Fibroblast of lung (primary cell): ENCODE measurements at regions not wholly inside any gene's neighbourhood (a gene's known extent, or its start where the extent isn't known, plus 50 kb on each side); places are given as distances from the start of the nearest gene placed in this dataset.

Source experiments
- DNase-seq, 2 donors: peaks; one replicate each; pipeline versions ENCODE4 v3.0.0 to v3.0.0-alpha.2; 2010; ENCODE audit warnings: low read depth in 2 of 2
- H2AFZ ChIP-seq: 2 replicates; pipeline ENCODE4 v1.5.1; 2012; ENCODE audit warnings: low read length, control low read depth, inconsistent platforms
- H3K27ac ChIP-seq: 2 replicates; pipeline ENCODE4 v1.5.1; 2011; ENCODE audit warnings: low read length, control low read depth; ENCODE audit not compliant: insufficient read depth
- H3K27me3 ChIP-seq: 2 replicates; pipeline ENCODE4 v1.5.1; 2011; ENCODE audit warnings: mild to moderate bottlenecking, low read length; ENCODE audit not compliant: control insufficient read depth, insufficient read depth
- H3K36me3 ChIP-seq: 2 replicates; pipeline ENCODE4 v1.5.1; 2011; ENCODE audit warnings: low read length; ENCODE audit not compliant: control insufficient read depth, insufficient read depth
- H3K4me1 ChIP-seq: 2 replicates; pipeline ENCODE4 v1.5.1; 2011; ENCODE audit warnings: low read length; ENCODE audit not compliant: control insufficient read depth, insufficient read depth; ENCODE audit errors: extremely low read depth
- H3K4me2 ChIP-seq: 2 replicates; pipeline ENCODE4 v1.5.1; 2011; ENCODE audit warnings: low read length, control low read depth; ENCODE audit not compliant: insufficient read depth; ENCODE audit errors: extremely low read depth
- H3K4me3 ChIP-seq, 4 experiments: fragments of 200-600 bp in 1 of 4; sonication (generic) in 1 of 4; replicated peaks in 1 of 4; 2 replicates each; pipeline ENCODE4 v1.5.1; 2011 to 2016; ENCODE audit warnings: low read length in 4 of 4, low read depth in 3 of 4, mild to moderate bottlenecking in 3 of 4, control low read depth in 2 of 4, inconsistent platforms in 1 of 4, mixed read lengths in 1 of 4; ENCODE audit not compliant: insufficient read depth in 1 of 4; ENCODE audit errors: control extremely low read depth in 1 of 4
- H3K79me2 ChIP-seq: 2 replicates; pipeline ENCODE4 v1.5.1; 2012; ENCODE audit warnings: mild to moderate bottlenecking, low read length, inconsistent platforms; ENCODE audit not compliant: control insufficient read depth, insufficient read depth
- H3K9ac ChIP-seq: 2 replicates; pipeline ENCODE4 v1.5.1; 2011; ENCODE audit warnings: mild to moderate bottlenecking, low read length, control low read depth; ENCODE audit not compliant: insufficient read depth
- H3K9me3 ChIP-seq: 2 replicates; pipeline ENCODE4 v1.5.1; 2012; ENCODE audit warnings: low read depth, low read length; ENCODE audit not compliant: control insufficient read depth, insufficient read depth
- H4K20me1 ChIP-seq: 2 replicates; pipeline ENCODE4 v1.5.1; 2011; ENCODE audit warnings: low read length; ENCODE audit not compliant: control insufficient read depth, insufficient read depth; ENCODE audit errors: extremely low read depth
- CTCF ChIP-seq, 2 donors: IDR thresholded peaks in 1 of 2; conservative IDR thresholded peaks in 1 of 2; 1 replicate in 1 of 2; 2 replicates in 1 of 2; pipeline ENCODE4 v1.5.1; 2011 to 2012; ENCODE audit warnings: low read length in 2 of 2, control low read depth in 1 of 2, inconsistent platforms in 1 of 2, low read depth in 1 of 2, mild to moderate bottlenecking in 1 of 2
- EZH2 ChIP-seq: IDR thresholded peaks from 2 replicates; pipeline ENCODE4 v1.5.1; 2012; ENCODE audit warnings: low read length, control low read depth, mild to moderate bottlenecking; ENCODE audit errors: missing control alignments

GRCh38 chr20:24818056-24818455, 131.0 kb upstream of the CST7 start:
- no peak overlapping the region for H3K4me3 ChIP-seq
- no peaks in the 10 kb centered on the region for H3K27me3 ChIP-seq
- H3K4me1 ChIP-seq, result no peaks in the 10 kb centered on the region
- H2AFZ ChIP-seq, result no peak overlapping the region
- H3K4me2 ChIP-seq, result no peak overlapping the region
- no peaks in the 10 kb centered on the region for H3K9me3 ChIP-seq
- no peaks in the 10 kb centered on the region for H4K20me1 ChIP-seq
- no peak for TF ChIP-seq CTCF (conservative IDR thresholded peaks at IDR 0.05 in 1 of 2, IDR thresholded peaks at IDR 0.05 in 1 of 2; ENCODE audit: low read depth in 1 of 2, low read length in 2 of 2)
- TF ChIP-seq EZH2, result no peak
- H3K79me2 ChIP-seq, result no peaks in the 10 kb centered on the region
- H3K27ac ChIP-seq, result no peak overlapping the region
- DNase-seq, result no peak
- H3K9ac ChIP-seq, result no peak overlapping the region
- H3K36me3 ChIP-seq, result no peaks in the 10 kb centered on the region

- Histone ChIP-seq H3K27ac (no peak overlapping the region), H3K27me3 (no peaks in the 10 kb centered on the region), H4K20me1 (no peaks in the 10 kb centered on the region), H3K4me2 (no peak overlapping the region), H3K4me1 (no peaks in the 10 kb centered on the region), H2AFZ (no peak overlapping the region), H3K36me3 (no peaks in the 10 kb centered on the region), H3K9ac (no peak overlapping the region), H3K79me2 (no peaks in the 10 kb centered on the region), H3K9me3 (no peaks in the 10 kb centered on the region), H3K4me3 (no peak overlapping the region)
- TF ChIP-seq CTCF (conservative IDR thresholded peaks at IDR 0.05 in 1 of 2, IDR thresholded peaks at IDR 0.05 in 1 of 2; ENCODE audit: low read depth in 1 of 2, low read length in 2 of 2) (no peak), EZH2 (no peak)
- no peak for DNase-seq
Observed at GRCh38 chr20:24819331-24819965, 129.6 kb upstream of the CST7 start.

- H3K27ac ChIP-seq, result no peak overlapping the region
- no peaks in the 10 kb centered on the region for H3K27me3 ChIP-seq
- H3K79me2 ChIP-seq, result no peaks in the 10 kb centered on the region
- H3K9me3 ChIP-seq, result no peaks in the 10 kb centered on the region
- no peak for DNase-seq
- H4K20me1 ChIP-seq, result no peaks in the 10 kb centered on the region
- H2AFZ ChIP-seq, result no peak overlapping the region
- no peaks in the 10 kb centered on the region for H3K36me3 ChIP-seq
- no peak overlapping the region for H3K4me3 ChIP-seq
- H3K9ac ChIP-seq, result no peak overlapping the region
- no peak overlapping the region for H3K4me2 ChIP-seq
- TF ChIP-seq CTCF (conservative IDR thresholded peaks at IDR 0.05 in 1 of 2, IDR thresholded peaks at IDR 0.05 in 1 of 2; ENCODE audit: low read depth in 1 of 2, low read length in 2 of 2), result no peak
- no peak for TF ChIP-seq EZH2
- H3K4me1 ChIP-seq, result no peaks in the 10 kb centered on the region
Observed at GRCh38 chr20:24820345-24820744, 128.7 kb upstream of the CST7 start.
